HG03060 (cell line): ENCODE measurements at regions not wholly inside any gene's neighbourhood (a gene's known extent, or its start where the extent isn't known, plus 50 kb on each side); places are given as distances from the start of the nearest gene placed in this dataset.

ENCODE experiments used
- ATAC-seq: cut with Tn5 transposase; IDR thresholded peaks from one replicate; pipeline ENCODE4 v1.9.1; 2021; ENCODE audit warnings: low read depth, moderate number of reproducible peaks; ENCODE audit not compliant: unreplicated experiment

DNA sequence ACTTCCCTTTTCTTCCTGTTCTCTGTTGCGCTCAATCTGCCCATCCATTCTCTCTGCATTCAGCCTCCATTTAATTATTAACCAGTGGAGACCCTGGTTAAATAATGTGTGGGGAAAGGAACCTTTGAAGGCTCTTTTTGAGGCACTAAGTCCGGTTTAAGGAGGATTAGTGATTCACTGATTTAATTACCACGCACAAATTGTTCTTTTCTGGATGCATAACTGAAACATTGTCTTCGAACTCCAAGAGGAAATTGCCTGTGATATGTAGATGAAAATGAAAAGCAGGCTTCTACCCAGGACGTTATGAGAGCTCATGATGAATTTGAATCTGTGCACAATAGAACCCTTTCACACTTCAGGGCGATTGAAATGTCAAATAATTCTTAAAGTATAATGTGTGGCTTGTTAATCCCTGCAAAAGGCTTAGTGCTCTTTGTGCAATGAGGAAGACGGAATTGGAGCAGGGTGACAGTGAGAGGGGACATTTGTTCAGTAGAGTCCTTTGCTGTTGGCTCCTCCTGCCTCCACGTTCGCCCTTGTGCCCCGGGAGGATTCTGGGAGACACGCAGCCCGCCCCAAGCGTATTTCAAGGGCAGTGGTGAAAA, 51.1 kb upstream of the ZNF236 start:
- ATAC-seq: no peak

DNA sequence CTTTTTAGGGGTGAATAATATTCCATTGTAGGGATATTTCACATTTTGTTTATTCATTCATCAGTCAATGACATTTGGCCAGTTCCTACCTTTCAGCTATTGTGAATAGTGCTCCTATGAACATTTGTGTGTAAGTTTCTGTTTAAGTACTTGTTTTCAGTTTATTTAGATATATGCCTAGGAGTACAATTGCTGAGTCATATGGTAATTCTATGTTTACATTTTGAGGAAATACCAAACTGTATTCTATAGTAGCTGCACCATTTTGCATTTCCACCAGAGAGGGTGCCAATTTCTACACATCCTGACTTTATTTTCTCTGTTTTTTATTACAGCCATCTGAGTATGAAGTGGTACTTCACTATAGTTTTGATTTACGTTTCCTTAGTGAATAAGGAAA, 54.4 kb upstream of the ZNF236 start:
- ATAC-seq: no peak

DNA sequence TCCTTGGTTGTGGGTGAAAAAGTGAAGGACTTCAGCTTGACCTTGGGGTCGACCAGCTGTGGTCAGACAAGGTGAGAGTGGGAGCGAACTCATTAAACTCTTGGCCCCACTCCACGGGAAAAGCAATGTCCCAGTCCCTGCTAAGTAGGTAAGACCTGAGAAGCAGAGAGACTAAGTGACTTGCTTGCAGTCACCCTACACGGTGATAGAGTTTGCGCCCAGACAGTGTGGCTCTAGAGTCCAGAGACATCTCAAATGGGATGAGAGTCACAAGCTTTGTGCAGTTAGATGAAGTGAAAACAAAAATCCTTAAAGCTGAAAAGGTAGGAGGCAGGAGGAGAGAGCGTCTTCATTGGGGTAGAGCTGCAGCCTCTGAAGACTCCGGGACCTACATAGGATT, 55.9 kb upstream of the ZNF236 start:
- no peak for ATAC-seq

DNA sequence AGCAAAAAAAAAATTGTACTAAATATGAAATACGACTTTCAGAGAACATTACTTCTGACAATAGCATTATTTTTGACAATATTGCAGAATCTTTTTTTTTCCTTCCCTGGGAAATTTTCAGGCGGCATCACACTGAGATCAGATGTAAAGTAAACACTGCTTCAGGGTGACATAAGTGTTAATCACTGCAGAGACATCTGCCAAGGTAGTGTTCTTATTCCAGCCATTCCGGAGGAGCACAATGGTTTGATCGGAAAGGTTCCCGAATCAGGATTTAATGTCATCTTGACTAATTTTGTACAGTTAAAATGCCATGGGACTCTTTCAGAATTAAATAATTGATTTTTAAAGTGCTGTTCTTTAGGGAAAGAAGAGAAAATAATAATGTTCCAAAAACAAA, 56.7 kb upstream of the ZNF236 start:
- no peak for ATAC-seq

DNA sequence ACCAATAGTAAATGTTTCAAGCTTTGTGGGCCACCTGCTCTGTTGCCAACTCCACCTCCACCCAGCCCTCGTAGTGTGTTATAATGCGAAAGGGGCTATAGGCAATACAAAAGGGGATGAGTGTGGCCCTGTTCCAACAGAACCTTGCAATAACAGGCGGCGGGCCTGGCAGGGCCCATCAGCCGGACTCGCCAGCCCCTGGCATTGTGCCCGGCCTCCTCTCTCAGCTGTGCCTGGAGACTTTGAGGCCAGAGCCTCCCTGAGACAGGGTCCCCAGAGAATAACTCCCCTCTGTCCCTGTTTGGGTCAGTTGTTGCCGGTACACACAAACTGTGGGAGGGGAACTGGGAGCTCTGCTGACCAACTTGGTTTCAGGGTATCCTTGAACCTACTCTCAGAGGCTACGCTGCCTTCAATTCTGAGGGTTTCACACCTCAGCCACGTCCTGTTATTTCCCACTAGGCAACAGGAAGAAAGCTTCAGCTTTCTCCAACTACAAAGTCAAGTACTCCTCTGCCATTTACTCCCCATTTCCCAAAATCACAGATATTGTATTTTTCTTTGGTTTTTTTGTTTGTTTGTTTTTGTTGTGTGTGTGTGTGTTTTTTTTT, 58.0 kb upstream of the ZNF236 start:
- no peak for ATAC-seq

DNA sequence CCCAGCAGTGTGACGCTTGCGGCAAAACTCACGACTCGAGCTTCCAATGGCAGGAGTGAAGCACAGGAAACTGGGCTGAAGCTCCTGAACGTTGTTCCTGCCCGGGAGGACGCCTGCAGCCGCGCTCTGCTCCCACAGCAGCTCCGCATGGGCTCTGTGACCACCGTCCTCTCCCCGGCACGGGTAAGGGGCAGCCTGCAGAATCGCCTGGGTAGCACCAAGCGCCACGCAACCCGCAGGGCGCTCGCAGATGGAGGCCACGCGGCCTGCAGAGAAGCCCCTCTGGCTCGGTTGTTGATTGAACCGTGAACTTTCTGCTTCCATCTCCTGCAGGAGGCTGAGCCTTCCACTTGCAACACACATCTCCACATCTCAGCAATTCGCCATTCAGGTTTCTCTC, 63.3 kb upstream of the ZNF236 start:
- ATAC-seq: no peak

DNA sequence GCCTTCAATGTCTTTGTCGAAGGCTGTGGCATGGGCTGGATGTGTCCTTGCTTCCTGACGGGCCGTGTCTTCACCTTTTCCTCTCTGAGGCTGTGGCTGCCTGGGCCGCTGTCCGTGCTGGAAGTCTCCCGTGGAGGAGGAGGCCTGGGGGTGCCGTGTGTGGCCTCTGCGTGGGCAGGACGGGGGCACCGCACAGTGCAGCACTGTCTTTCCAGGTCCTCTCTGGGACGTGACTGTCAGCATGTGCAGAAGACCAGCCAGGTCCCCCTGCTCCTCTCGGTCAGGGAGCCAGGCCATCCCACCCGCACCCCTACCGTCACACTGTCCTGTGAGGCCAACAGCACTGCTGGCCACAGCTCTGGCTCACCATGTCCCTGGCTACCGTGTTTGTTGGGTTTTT, 64.4 kb upstream of the ZNF236 start:
- no peak for ATAC-seq

DNA sequence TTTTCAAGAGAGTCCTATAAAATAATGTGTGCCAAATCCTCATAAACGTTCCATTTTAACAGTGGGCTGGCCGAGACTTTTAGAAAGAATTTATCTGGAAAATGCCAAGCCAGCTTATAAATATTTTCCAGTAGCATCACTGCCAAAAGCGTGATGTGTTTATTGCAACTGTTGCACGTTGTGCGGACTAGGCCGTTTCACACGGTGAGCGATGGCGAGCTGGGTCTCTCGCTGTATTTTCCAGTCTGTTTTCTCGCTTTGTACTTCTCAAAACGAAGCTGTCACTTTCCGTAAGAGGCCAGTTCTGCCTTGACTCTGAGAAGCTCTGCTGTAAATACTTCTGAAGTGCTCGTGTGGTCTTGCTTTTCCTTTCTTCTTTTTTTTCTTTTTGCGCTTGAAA, 65.0 kb upstream of the ZNF236 start:
- ATAC-seq: no peak

DNA sequence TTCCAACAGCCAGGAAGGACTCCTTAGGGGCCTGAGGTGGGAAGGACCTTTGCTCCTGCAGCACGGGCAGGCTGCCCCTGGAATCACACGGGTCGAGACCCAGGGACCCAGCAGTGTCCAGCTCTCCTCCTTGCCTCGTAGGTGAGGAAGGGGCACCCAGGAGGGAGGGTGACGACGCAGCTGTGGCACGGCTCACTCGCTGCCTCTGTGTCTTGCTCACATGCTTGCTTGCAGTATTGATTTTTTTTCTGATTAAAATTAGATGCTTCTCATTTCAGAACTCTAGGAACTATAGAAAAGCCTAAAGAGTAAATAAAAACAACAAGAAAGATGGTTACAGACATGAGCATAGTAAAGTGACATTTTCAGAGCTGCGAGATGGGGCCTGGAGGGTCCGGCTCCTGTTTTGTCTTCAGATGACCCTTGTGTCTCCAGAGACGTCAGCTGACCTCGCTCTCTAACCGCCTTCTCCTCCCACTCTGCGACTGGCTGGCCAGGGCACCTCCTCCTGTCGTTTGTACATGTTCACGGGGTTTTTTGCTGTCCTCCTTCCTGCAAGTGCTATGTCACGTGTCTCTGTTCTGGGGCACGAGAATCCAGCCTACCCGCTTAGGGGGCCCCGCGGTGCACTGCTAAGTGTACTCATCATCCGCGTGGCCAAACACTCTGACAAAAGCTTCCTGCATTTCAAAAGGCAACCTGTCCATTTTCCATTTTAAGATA, 65.7 kb upstream of the ZNF236 start:
- ATAC-seq: no peak

DNA sequence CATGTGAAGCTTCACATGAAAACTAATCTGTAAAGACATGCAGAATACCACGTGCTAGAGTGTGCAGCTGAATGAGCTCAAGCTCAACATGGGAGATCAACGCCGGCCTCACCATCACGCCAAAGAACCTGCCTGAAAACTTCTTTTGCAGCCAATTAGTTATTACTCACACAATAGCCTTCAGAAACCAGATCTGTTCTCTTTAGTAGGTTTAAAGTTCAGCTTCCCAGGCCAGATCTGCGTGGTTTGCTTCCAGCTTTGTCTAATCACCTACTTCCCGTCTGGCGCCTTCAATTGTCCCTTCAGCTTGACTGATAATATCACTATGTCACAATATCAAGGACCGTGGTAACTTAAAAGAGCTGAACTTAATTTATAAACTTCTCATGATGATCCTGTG, 68.0 kb upstream of the ZNF236 start:
- ATAC-seq: no peak

DNA sequence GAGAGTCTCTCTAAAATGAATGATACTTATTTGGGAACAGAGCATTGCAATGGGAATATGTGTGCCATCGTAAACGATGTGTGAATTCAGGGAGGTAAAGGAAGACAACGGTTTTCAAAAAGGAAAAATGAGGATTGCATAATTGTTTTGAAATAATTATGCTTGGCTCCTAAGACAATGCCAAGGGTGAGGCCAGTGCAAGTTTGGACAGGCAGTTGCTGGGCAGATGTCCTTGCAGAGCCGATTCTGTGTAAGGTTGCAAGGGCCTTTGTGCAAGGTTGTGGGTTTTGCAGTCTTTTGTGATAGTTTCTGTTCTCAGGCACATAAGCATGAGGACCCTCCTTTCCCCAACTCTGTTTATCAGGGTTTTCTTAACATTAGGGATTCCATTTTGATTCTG, 70.0 kb upstream of the ZNF236 start:
- no peak for ATAC-seq

DNA sequence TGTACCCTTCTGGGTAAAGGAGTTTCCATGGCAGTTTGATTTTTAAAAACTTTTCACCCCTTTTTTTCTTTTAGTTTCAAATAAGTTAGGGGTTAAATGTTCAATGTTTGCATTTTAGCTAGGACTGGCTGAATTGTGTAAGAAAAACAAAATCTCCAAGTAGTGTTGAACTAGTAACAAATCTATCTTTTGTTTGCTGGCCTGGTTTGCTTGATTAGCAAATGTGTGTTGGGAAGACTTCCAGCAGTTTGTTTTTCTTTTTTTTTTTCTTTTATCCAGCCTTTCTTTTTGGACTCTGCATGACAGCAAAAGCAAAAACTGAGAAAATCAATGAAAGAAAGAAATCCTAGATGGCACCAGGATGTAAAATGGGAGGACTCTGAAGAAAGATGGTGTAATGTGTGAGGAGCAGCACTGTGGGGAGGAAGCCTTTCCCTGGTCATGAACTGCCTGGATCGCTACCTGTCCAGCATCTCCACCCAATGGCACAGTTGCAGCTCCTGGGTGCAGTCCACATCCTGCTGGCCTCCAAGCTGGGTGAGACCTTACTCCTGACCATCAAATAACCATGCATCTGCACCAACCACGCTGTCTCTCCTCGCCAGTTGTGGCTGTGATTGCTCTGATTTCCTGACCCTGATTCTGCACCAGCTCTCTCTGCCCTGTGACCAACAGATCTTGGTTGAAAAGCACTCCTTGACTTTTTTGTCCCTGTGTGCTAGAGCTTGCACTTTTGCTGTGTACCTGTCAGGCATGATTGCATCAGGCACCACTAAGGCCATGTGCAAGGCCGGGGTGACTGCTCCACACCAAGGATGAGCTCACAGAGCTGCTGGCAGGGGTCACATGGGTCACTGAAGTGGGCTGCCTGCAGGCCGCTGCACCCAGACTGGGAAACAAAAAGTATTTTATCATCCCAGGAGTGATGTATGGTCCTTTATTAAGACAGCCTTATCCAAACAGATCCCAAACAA, 71.2 kb upstream of the ZNF236 start:
- no peak for ATAC-seq

DNA sequence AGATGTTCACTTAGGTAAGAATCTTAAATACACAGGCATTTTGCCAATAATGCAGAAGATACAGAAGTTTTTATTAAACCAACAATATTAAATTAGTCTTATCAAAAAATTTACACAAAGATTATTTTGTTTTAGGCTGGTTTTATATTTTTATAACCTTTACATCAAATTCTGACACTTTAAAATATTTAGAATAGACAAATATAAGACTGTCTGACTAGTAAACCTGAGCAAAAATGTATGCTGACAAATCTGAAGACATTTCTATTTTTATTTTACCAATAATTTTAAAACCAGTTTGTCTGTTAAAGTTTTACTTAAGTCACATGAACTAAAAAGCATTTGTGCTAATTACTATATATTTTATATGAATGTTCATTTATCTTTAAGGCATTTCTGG, 72.1 kb upstream of the ZNF236 start:
- ATAC-seq: no peak

DNA sequence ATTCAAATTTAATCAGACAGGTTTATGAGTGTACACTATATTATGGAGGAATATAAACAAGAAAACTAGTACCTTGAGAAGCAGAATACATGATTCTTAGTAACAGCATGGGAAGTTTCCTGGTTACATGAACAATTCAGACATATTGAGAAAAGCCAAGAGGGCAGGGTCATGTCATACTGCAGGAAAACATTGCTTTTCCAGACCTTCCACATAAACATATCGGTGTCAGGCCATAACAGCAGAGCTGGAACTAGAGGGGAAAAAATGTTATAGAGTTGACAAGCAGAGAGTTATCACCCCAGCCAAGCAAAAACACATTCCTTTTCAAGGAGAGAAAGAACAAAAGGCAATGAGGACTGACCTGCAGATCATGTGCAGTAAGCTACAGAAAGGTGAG, 74.7 kb upstream of the ZNF236 start:
- ATAC-seq: no peak

DNA sequence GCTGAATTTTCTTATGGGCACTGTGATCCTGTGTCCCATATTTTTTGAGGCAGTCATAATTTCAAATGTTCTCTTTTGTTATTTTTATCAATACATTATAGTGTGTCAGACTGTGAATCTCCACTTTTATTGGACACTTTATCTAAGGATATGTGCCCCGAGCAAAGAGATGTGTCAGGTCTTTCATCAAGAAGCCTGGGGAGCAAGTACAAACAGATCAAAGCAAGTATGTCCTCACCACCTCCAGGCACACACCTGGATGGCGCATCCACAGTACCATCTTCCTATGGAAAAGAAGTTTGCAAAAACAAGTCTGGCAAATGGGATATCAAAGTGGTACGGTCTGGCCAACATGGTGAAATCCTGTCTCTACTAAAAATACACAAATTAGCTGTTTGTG, 81.0 kb upstream of the ZNF236 start:
- no peak for ATAC-seq

DNA sequence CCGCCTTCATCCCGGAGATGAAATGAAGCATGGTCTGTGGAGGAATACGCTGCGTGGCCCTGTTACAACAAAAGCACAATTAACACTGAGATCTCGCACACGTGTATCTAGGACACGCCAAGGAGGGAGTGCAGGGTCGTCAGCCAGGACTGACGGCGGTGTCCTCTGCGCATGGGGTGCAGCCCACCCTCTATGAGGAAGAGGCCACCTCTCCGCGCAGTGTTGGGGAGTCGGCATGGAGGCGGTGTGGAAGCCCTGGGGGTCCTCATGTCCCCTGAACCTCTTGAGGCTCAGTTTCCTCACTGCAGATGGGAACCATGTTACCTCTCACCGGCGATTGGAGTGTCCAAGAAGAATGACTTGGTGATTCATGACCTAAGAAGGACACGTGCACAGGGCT, 86.0 kb upstream of the ZNF236 start:
- ATAC-seq: no peak

DNA sequence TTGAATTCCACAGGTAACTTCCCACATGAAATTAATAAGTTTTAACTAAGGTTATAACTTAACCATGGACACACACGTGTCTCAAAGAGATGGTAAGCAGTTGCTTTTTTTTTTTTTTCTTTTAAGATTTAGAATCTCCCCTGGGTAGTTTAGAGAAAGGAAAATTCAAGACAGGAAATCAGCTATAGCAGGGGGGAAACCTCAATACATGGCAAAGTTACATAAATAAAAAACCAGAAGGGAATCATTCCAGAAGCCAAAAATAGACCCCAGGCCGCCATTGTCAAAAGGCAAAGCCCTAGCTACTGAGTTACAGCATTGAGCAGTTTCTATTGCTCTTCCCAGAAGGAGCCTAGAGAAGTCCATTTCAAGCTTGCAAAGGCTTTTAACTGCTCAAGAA, 91.5 kb upstream of the ZNF236 start:
- ATAC-seq: no peak

DNA sequence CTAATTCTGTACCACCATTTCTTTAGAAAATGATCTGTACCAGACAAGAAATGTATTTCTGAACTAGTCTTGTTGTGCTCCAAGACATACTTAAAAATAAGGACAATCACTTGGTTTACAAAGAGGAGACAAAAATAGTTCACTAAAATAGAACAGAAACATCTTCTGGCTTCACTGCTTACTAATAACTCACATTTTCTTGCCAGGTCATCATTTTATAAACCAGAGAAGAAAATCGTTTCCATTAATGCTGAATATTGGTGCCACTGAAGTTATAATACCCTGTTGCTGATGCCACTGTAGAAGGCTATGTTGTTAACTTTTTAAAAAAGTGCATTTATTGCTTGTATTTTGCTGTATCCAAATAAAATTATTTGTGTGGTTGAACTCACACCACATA, 94.8 kb upstream of the ZNF236 start:
- no peak for ATAC-seq

DNA sequence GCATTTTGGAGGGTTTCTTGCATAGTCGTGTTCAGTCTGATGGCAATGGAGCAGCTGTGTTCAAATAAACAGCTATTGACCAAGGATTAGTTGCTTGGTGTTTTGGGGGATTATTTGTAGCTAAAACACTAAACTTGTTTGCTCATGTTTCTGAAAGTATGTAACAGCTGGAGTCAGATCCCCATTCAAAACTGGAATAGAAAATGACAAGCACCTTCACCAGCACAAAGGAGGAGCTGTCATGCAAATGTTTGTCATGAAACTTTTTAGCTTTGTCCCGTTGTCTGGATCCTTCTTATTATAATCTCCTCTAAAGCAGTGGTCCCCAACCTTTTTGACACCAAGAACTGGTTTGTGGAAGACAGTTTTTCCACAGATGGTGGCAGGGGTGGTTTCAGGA, 96.9 kb upstream of the ZNF236 start:
- no peak for ATAC-seq

DNA sequence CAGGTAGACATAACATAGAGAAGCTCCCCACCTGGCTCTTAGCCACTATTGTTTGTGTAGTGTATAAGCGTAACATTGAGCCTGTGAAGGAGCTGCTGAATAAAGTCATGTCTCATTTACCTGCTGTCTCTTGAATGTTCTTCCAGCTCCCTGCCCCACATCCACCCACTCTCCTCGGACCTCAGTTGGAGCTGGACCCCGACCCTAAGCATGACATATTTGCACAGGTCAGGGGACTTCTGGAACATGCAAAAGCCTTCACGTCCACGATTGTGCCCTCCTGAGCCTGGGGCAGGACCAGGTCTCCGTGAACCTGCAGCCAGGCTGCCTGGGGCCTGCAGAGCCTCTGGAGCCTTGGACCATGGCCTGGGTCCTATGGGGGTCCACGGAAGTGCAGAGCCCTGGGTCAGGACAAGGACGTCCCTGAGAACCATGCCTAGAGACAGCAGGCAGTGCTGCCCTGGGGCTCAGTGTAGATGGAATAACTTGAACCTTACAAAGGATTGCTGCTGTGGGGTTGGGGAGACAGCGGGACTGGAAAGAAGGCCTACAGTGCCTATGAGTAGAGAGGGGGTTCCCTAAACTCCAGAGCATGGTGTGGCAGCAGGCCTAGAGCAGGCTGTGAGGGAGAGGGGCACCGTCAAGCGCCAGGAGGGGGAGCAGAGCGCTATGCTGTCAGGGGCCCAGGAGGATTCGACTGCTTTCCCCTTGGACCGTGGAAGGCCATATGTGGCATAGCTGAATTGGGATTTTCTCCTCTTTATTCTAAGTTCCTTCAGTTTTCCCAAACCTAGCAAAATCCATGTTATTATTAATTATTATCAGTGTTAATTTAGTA, 99.9 kb upstream of the ZNF236 start:
- no peak for ATAC-seq
